ENCODE measurements at regions not wholly inside any gene's neighbourhood (a gene's known extent, or its start where the extent isn't known, plus 50 kb on each side); places are given as distances from the start of the nearest gene placed in this dataset.

GRCh38 chr17:53141731-53142130 is 681.0 kb upstream of the KIF2B start:
- TF ChIP-seq POLR2A (IDR thresholded peaks at IDR 0.05; ENCODE audit: extremely low read depth, insufficient read length) (no peak), MYC (IDR thresholded peaks at IDR 0.05; ENCODE audit: low read depth, low read length) (no peak)
- TF ChIP-seq, protein P1, sequence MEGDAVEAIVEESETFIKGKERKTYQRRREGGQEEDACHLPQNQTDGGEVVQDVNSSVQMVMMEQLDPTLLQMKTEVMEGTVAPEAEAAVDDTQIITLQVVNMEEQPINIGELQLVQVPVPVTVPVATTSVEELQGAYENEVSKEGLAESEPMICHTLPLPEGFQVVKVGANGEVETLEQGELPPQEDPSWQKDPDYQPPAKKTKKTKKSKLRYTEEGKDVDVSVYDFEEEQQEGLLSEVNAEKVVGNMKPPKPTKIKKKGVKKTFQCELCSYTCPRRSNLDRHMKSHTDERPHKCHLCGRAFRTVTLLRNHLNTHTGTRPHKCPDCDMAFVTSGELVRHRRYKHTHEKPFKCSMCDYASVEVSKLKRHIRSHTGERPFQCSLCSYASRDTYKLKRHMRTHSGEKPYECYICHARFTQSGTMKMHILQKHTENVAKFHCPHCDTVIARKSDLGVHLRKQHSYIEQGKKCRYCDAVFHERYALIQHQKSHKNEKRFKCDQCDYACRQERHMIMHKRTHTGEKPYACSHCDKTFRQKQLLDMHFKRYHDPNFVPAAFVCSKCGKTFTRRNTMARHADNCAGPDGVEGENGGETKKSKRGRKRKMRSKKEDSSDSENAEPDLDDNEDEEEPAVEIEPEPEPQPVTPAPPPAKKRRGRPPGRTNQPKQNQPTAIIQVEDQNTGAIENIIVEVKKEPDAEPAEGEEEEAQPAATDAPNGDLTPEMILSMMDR (IDR thresholded peaks at IDR 0.05; ENCODE audit: low read depth, low read length): no peak
- TF ChIP-seq, protein P2, sequence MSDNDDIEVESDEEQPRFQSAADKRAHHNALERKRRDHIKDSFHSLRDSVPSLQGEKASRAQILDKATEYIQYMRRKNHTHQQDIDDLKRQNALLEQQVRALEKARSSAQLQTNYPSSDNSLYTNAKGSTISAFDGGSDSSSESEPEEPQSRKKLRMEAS (IDR thresholded peaks at IDR 0.05; ENCODE audit: low read depth, low read length): no peak
